ENCODE measurements at regions not wholly inside any gene's neighbourhood (a gene's known extent, or its start where the extent isn't known, plus 50 kb on each side); places are given as distances from the start of the nearest gene placed in this dataset.
"Not testable (repeated sequence)": the region's sequence is repeated elsewhere in the genome, so short reads cannot be mapped to it uniquely, and the experiment has no call there.

GRCh38 chr14:83280719-83281118 lies 1747.1 kb upstream of the SEL1L start:
- no peak overlapping the region for H3K4me3 Mint-ChIP-seq
- peaks cover 9 to 12% of the 10 kb centered on the region in 2 donors for H3K9me3 Mint-ChIP-seq
- H3K4me1 Mint-ChIP-seq (ENCODE audit: low read depth): no peaks in the 10 kb centered on the region
- no peak overlapping the region for H3K27ac Mint-ChIP-seq
- ATAC-seq (replicated peaks in 1 of 2) (no peak), DNase-seq (no peak)
- H3K36me3 Mint-ChIP-seq (ENCODE audit: insufficient read depth in 2 of 2): peaks cover 2% of the 10 kb centered on the region in 2 donors
- H3K27me3 Mint-ChIP-seq (ENCODE audit: low read depth): no peaks in the 10 kb centered on the region

GRCh38 chr14:83282706-83283105 lies 1749.1 kb upstream of the SEL1L start:
- H3K4me1 Mint-ChIP-seq (ENCODE audit: low read depth): no peaks in the 10 kb centered on the region
- H3K27ac Mint-ChIP-seq: no peak overlapping the region
- DNase-seq (no peak), ATAC-seq (replicated peaks in 1 of 2) (no peak)
- peaks cover 2% of the 10 kb centered on the region in 2 donors for H3K36me3 Mint-ChIP-seq (ENCODE audit: insufficient read depth in 2 of 2)
- H3K4me3 Mint-ChIP-seq: no peak overlapping the region
- peaks cover 5 to 6% of the 10 kb centered on the region in 2 donors for H3K9me3 Mint-ChIP-seq
- no peaks in the 10 kb centered on the region for H3K27me3 Mint-ChIP-seq (ENCODE audit: low read depth)

DNA sequence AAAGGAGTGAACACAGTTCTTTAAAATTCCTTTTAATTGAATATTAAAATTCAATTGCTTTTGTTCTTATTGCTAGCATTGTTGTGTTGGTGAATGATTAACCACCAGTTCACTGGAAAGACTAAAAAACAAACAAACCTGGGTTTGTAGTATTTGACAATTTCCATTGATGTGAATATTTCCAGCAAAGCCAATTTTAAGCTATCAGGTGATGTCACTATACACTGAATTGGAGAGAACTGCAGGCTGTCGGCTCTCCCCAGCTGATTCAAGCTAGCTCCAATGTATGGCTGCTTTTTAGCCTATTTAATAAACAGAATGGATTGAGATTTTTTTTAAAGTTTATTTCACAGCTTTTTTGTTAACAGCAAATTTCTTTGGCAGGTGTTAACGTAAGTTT lies 1753.6 kb upstream of the SEL1L start:
- H3K27me3 Mint-ChIP-seq (ENCODE audit: low read depth): no peaks in the 10 kb centered on the region
- H3K36me3 Mint-ChIP-seq (ENCODE audit: insufficient read depth in 2 of 2): no peaks in the 10 kb centered on the region
- peaks cover 7 to 10% of the 10 kb centered on the region in 2 donors for H3K9me3 Mint-ChIP-seq
- no peaks in the 10 kb centered on the region for H3K4me1 Mint-ChIP-seq (ENCODE audit: low read depth)
- no peak overlapping the region for H3K27ac Mint-ChIP-seq
- DNase-seq: no peak
- ATAC-seq (replicated peaks in 1 of 2): no peak
- H3K4me3 Mint-ChIP-seq: no peak overlapping the region

DNA sequence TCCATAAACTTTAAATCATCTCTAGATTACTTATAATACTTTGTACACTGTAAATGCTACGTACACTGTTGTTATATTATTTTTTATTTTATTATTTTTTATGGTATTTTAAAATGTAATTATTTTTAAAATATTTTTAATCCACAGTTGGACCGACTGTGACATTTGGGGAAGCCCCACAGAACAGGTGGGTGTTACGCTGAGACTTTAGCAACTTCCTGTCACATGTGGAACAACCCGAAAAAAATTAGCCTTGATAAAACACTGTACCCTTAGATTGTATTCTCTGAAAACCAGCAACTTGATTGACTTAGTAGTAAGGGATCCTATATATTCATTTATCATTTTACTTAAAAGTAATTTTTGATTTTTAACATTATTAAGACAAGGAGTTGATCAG lies 1755.7 kb upstream of the SEL1L start:
- no peaks in the 10 kb centered on the region for H3K27me3 Mint-ChIP-seq (ENCODE audit: low read depth)
- H3K4me3 Mint-ChIP-seq: no peak overlapping the region
- DNase-seq (no peak), ATAC-seq (replicated peaks in 1 of 2) (no peak)
- H3K4me1 Mint-ChIP-seq (ENCODE audit: low read depth): no peaks in the 10 kb centered on the region
- H3K9me3 Mint-ChIP-seq: peaks cover 10 to 12% of the 10 kb centered on the region in 2 donors
- H3K27ac Mint-ChIP-seq: no peak overlapping the region
- H3K36me3 Mint-ChIP-seq (ENCODE audit: insufficient read depth in 2 of 2): peaks cover 0 to 3% of the 10 kb centered on the region in 2 donors

- ATAC-seq (replicated peaks in 1 of 2): no peak
These were observed 1756.2 kb upstream of the SEL1L start for GRCh38 chr14:83289896-83290295.

GRCh38 chr14:83290447-83290846 lies 1756.8 kb upstream of the SEL1L start:
- Mint-ChIP-seq H3K27ac (no peak overlapping the region), H3K9me3 (peaks cover 10 to 12% of the 10 kb centered on the region in 2 donors), H3K4me3 (no peak overlapping the region), H3K4me1 (ENCODE audit: low read depth) (no peaks in the 10 kb centered on the region), H3K27me3 (ENCODE audit: low read depth) (no peaks in the 10 kb centered on the region), H3K36me3 (ENCODE audit: insufficient read depth in 2 of 2) (peaks cover 0 to 3% of the 10 kb centered on the region in 2 donors)
- DNase-seq (no peak), ATAC-seq (replicated peaks in 1 of 2) (no peak)

More at GRCh38 chr14:83289896-83290295, 1756.2 kb upstream of the SEL1L start:
- H3K9me3 Mint-ChIP-seq: peaks cover 10 to 12% of the 10 kb centered on the region in 2 donors
- no peak for DNase-seq
- H3K4me3 Mint-ChIP-seq: no peak overlapping the region
- H3K27me3 Mint-ChIP-seq (ENCODE audit: low read depth): no peaks in the 10 kb centered on the region
- H3K36me3 Mint-ChIP-seq (ENCODE audit: insufficient read depth in 2 of 2): peaks cover 0 to 3% of the 10 kb centered on the region in 2 donors
- H3K4me1 Mint-ChIP-seq (ENCODE audit: low read depth): no peaks in the 10 kb centered on the region
- no peak overlapping the region for H3K27ac Mint-ChIP-seq

- no peak overlapping the region for H3K4me3 Mint-ChIP-seq
- no peak for DNase-seq
- no peak for ATAC-seq (replicated peaks in 1 of 2)
- no peaks in the 10 kb centered on the region for H3K27me3 Mint-ChIP-seq (ENCODE audit: low read depth)
- H3K27ac Mint-ChIP-seq: no peak overlapping the region
- peaks cover 0 to 3% of the 10 kb centered on the region in 2 donors for H3K36me3 Mint-ChIP-seq (ENCODE audit: insufficient read depth in 2 of 2)
- peaks cover 10 to 12% of the 10 kb centered on the region in 2 donors for H3K9me3 Mint-ChIP-seq
- no peaks in the 10 kb centered on the region for H3K4me1 Mint-ChIP-seq (ENCODE audit: low read depth)
These were observed 1758.1 kb upstream of the SEL1L start for GRCh38 chr14:83291714-83292113.

GRCh38 chr14:83294941-83295340 lies 1761.3 kb upstream of the SEL1L start:
- ATAC-seq (replicated peaks in 1 of 2) (no peak), DNase-seq (no peak)
- H3K27me3 Mint-ChIP-seq (ENCODE audit: low read depth): no peaks in the 10 kb centered on the region
- no peak overlapping the region for H3K4me3 Mint-ChIP-seq
- no peak overlapping the region for H3K27ac Mint-ChIP-seq
- H3K9me3 Mint-ChIP-seq: peaks cover 2 to 5% of the 10 kb centered on the region in 2 donors
- peaks cover 0 to 3% of the 10 kb centered on the region in 2 donors for H3K36me3 Mint-ChIP-seq (ENCODE audit: insufficient read depth in 2 of 2)
- H3K4me1 Mint-ChIP-seq (ENCODE audit: low read depth): no peaks in the 10 kb centered on the region

GRCh38 chr14:83297361-83297760 lies 1763.7 kb upstream of the SEL1L start:
- peaks cover 2 to 7% of the 10 kb centered on the region in 2 donors for H3K9me3 Mint-ChIP-seq
- no peak overlapping the region for H3K27ac Mint-ChIP-seq
- H3K4me1 Mint-ChIP-seq (ENCODE audit: low read depth): no peaks in the 10 kb centered on the region
- peaks cover 0 to 3% of the 10 kb centered on the region in 2 donors for H3K36me3 Mint-ChIP-seq (ENCODE audit: insufficient read depth in 2 of 2)
- no peak overlapping the region for H3K4me3 Mint-ChIP-seq
- no peak for DNase-seq
- no peak for ATAC-seq (replicated peaks in 1 of 2)
- H3K27me3 Mint-ChIP-seq (ENCODE audit: low read depth): no peaks in the 10 kb centered on the region

GRCh38 chr14:83298016-83298415 lies 1764.4 kb upstream of the SEL1L start:
- not testable (repeated sequence) for H3K4me1 Mint-ChIP-seq (ENCODE audit: low read depth); H3K36me3 Mint-ChIP-seq (ENCODE audit: insufficient read depth in 2 of 2); H3K27ac Mint-ChIP-seq; H3K9me3 Mint-ChIP-seq; ATAC-seq (replicated peaks in 1 of 2); H3K4me3 Mint-ChIP-seq; H3K27me3 Mint-ChIP-seq (ENCODE audit: low read depth); DNase-seq

DNA sequence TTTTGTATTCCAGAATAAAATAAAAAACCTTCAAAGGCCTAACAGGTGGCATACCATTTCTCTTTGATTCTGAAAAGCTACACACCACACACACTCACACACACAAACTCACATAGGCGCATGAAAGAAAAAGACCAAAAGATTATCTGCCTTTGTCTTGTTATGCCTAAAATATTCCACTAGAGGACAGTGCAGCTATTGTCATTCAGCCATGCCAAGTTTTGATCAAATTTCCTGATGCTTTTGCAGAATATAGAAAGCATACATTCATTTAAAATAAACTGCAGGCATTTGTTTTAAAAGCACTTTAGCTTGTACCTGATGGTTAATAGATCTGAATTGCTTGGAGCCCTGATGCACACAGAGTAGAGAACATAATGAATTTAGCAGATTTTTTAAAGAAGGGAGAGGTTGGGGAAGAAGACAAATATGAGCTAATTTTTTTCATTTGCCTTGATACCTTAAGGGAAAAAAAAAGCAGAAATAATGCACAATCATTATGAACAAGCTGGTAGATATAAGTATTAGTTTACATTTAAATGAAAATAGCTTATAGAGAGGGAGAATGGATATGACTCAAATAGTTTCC lies 1766.9 kb upstream of the SEL1L start:
- H3K9me3 Mint-ChIP-seq: peaks cover 0 to 2% of the 10 kb centered on the region in 2 donors
- H3K36me3 Mint-ChIP-seq (ENCODE audit: insufficient read depth in 2 of 2): no peaks in the 10 kb centered on the region
- H3K27me3 Mint-ChIP-seq (ENCODE audit: low read depth): no peaks in the 10 kb centered on the region
- no peak for DNase-seq
- H3K4me1 Mint-ChIP-seq (ENCODE audit: low read depth): no peaks in the 10 kb centered on the region
- H3K27ac Mint-ChIP-seq: no peak overlapping the region
- ATAC-seq (replicated peaks in 1 of 2): no peak
- H3K4me3 Mint-ChIP-seq: no peak overlapping the region

DNA sequence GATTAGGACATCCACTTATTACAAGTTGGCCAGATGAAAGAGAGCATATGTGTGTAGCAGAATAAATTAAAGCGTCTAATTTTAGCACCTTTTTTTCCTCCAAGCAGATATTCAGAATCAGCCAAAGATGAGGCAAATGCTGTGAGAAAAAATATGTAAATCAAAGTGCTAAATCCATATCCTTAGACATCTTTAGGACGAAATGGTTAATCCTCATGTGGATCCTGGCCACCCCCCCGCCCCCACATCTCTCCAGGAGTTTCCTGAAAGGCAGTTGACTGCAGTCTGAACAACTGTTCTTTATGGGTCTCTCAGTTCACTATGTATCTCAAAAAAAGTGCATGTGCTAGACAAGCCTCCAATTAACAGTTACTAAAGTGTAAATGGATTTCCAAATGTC lies 1768.1 kb upstream of the SEL1L start:
- H3K27ac Mint-ChIP-seq: no peak overlapping the region
- no peaks in the 10 kb centered on the region for H3K4me1 Mint-ChIP-seq (ENCODE audit: low read depth)
- DNase-seq (no peak), ATAC-seq (replicated peaks in 1 of 2) (no peak)
- peaks cover 0 to 6% of the 10 kb centered on the region in 2 donors for H3K9me3 Mint-ChIP-seq
- no peak overlapping the region for H3K4me3 Mint-ChIP-seq
- H3K27me3 Mint-ChIP-seq (ENCODE audit: low read depth): no peaks in the 10 kb centered on the region
- no peaks in the 10 kb centered on the region for H3K36me3 Mint-ChIP-seq (ENCODE audit: insufficient read depth in 2 of 2)

GRCh38 chr14:83309211-83309610 lies 1775.6 kb upstream of the SEL1L start:
- no peak for ATAC-seq (replicated peaks in 1 of 2)
- Mint-ChIP-seq H3K9me3 (peaks cover 7 to 15% of the 10 kb centered on the region in 2 donors), H3K27ac (no peak overlapping the region), H3K36me3 (ENCODE audit: insufficient read depth in 2 of 2) (no peaks in the 10 kb centered on the region), H3K4me3 (no peak overlapping the region), H3K4me1 (ENCODE audit: low read depth) (no peaks in the 10 kb centered on the region), H3K27me3 (ENCODE audit: low read depth) (no peaks in the 10 kb centered on the region)
- no peak for DNase-seq

GRCh38 chr14:83309833-83310232 lies 1776.2 kb upstream of the SEL1L start:
- H3K4me3 Mint-ChIP-seq: no peak overlapping the region
- H3K9me3 Mint-ChIP-seq: peaks cover 7 to 15% of the 10 kb centered on the region in 2 donors
- H3K4me1 Mint-ChIP-seq (ENCODE audit: low read depth): no peaks in the 10 kb centered on the region
- no peak for DNase-seq
- no peak for ATAC-seq (replicated peaks in 1 of 2)
- H3K36me3 Mint-ChIP-seq (ENCODE audit: insufficient read depth in 2 of 2): no peaks in the 10 kb centered on the region
- no peak overlapping the region for H3K27ac Mint-ChIP-seq
- no peaks in the 10 kb centered on the region for H3K27me3 Mint-ChIP-seq (ENCODE audit: low read depth)

Data from activated T-cell treated with anti-CD3 and anti-CD28 coated beads, Interleukin-2, amount 50 U/mL, for 72 hours (primary cell).